WTC11 (cell line): ENCODE measurements at regions not wholly inside any gene's neighbourhood (a gene's known extent, or its start where the extent isn't known, plus 50 kb on each side); places are given as distances from the start of the nearest gene placed in this dataset.

Source experiments
- ATAC-seq: fragments of 200-7000 bp; cut with Tn5 transposase; 2 replicates; pipeline ENCODE4 v1.10.0; 2021; ENCODE audit warnings: mild to moderate bottlenecking, moderate library complexity
- CTCF ChIA-PET: fragments of 300-600 bp; sonication (Branson Sonifier 250); formaldehyde crosslinking; loops from one replicate; lab custom pipeline; 2021; ENCODE audit warnings: antibody characterized with exemption; lab: Charles Lee
- POLR2A ChIA-PET: fragments of 350-600 bp; sonication (Branson Sonifier 250); formaldehyde crosslinking; loops from one replicate; lab custom pipeline; 2021; ENCODE audit warnings: antibody characterized with exemption; lab: Charles Lee
- DNase-seq: peaks from one replicate; pipeline ENCODE4 v3.0.0; 2021; ENCODE audit warnings: low spot score
- H3K27ac Mint-ChIP-seq: 2 replicates; pipeline ENCODE4 v1.8.0; 2021; ENCODE audit warnings: mixed read lengths
- H3K27me3 Mint-ChIP-seq: 2 replicates; pipeline ENCODE4 v1.8.0; 2021; ENCODE audit warnings: low read depth, mild to moderate bottlenecking, moderate library complexity, mixed read lengths
- H3K36me3 Mint-ChIP-seq: 2 replicates; pipeline ENCODE4 v1.8.0; 2021; ENCODE audit warnings: mixed read lengths
- H3K4me1 Mint-ChIP-seq: 2 replicates; pipeline ENCODE4 v1.8.0; 2022; ENCODE audit warnings: mixed read lengths
- H3K4me3 Mint-ChIP-seq: 2 replicates; pipeline ENCODE4 v1.8.0; 2021; ENCODE audit warnings: mild to moderate bottlenecking, moderate library complexity, mixed read lengths
- H3K9me3 Mint-ChIP-seq: 2 replicates; pipeline ENCODE4 v1.8.0; 2021; ENCODE audit warnings: mixed read lengths
- AFF4 ChIP-seq: sonication (generic); formaldehyde crosslinking; IDR thresholded peaks from 2 replicates; pipeline ENCODE4 v1.8.1; 2023; ENCODE audit warnings: mild to moderate bottlenecking, missing genetic modification reagents, borderline replicate concordance
- AR ChIP-seq: fragments of 250-450 bp; sonication (Bioruptor Pico); IDR thresholded peaks from 2 replicates; pipeline ENCODE4 v1.9.0; 2021; ENCODE audit warnings: mild to moderate bottlenecking
- CBFB ChIP-seq: sonication (generic); formaldehyde crosslinking; IDR thresholded peaks from 2 replicates; pipeline ENCODE4 v1.8.1; 2022; ENCODE audit warnings: mild to moderate bottlenecking, low read depth, missing genetic modification reagents
- CTCF ChIP-seq: fragments of 200-600 bp; IDR thresholded peaks from 2 replicates; pipeline ENCODE4 v1.8.0; 2022; ENCODE audit warnings: antibody characterized with exemption
- FOXJ3 ChIP-seq: sonication (generic); formaldehyde crosslinking; IDR thresholded peaks from 2 replicates; pipeline ENCODE4 v1.9.0; 2021; ENCODE audit warnings: missing genetic modification reagents, mild to moderate bottlenecking, borderline replicate concordance
- FOXP1 ChIP-seq: sonication (generic); formaldehyde crosslinking; IDR thresholded peaks from 2 replicates; pipeline ENCODE4 v1.8.0; 2022; ENCODE audit warnings: missing genetic modification reagents, mild to moderate bottlenecking, moderate library complexity, borderline replicate concordance
- GRHL2 ChIP-seq: fragments of 250-450 bp; sonication (Bioruptor Pico); IDR thresholded peaks from 2 replicates; pipeline ENCODE4 v1.8.0; 2022; ENCODE audit warnings: mild to moderate bottlenecking, moderate library complexity; ENCODE audit not compliant: insufficient replicate concordance, severe bottlenecking
- HMGA2 ChIP-seq: fragments of 250-450 bp; sonication (Bioruptor Pico); IDR thresholded peaks from 2 replicates; pipeline ENCODE4 v1.4.0; 2021; ENCODE audit warnings: mild to moderate bottlenecking, moderate library complexity
- IRF1 ChIP-seq: sonication (generic); formaldehyde crosslinking; IDR thresholded peaks from 2 replicates; pipeline ENCODE4 v1.8.0; 2023; ENCODE audit warnings: missing genetic modification reagents
- IRF2 ChIP-seq: sonication (generic); formaldehyde crosslinking; IDR thresholded peaks from 2 replicates; pipeline ENCODE4 v1.8.0; 2022; ENCODE audit warnings: low read depth, missing genetic modification reagents, borderline replicate concordance
- KAT7 ChIP-seq: sonication (generic); formaldehyde crosslinking; IDR thresholded peaks from 2 replicates; pipeline ENCODE4 v1.8.1; 2023; ENCODE audit warnings: missing genetic modification reagents, mild to moderate bottlenecking, borderline replicate concordance
- MLX ChIP-seq: sonication (generic); formaldehyde crosslinking; IDR thresholded peaks from 2 replicates; pipeline ENCODE4 v1.8.1; 2023; ENCODE audit warnings: mild to moderate bottlenecking, missing genetic modification reagents, moderate library complexity
- SP1 ChIP-seq: sonication (generic); formaldehyde crosslinking; conservative IDR thresholded peaks from 2 replicates; pipeline ENCODE4 v1.8.1; 2022; ENCODE audit warnings: missing genetic modification reagents
- TEAD4 ChIP-seq: sonication (generic); formaldehyde crosslinking; IDR thresholded peaks from 2 replicates; pipeline ENCODE4 v1.8.0; 2022; ENCODE audit warnings: mild to moderate bottlenecking, missing genetic modification reagents
- USF1 ChIP-seq: sonication (generic); formaldehyde crosslinking; IDR thresholded peaks from 2 replicates; pipeline ENCODE4 v1.8.0; 2022; ENCODE audit warnings: mild to moderate bottlenecking, missing genetic modification reagents
- ZNF121 ChIP-seq: sonication (generic); formaldehyde crosslinking; IDR thresholded peaks from 2 replicates; pipeline ENCODE4 v1.8.0; 2023; ENCODE audit warnings: missing genetic modification reagents
- ZNF138 ChIP-seq: sonication (generic); formaldehyde crosslinking; conservative IDR thresholded peaks from 2 replicates; pipeline ENCODE4 v1.8.1; 2022; ENCODE audit warnings: mild to moderate bottlenecking, moderate library complexity, missing genetic modification reagents
- ZNF219 ChIP-seq: sonication (generic); formaldehyde crosslinking; IDR thresholded peaks from 2 replicates; pipeline ENCODE4 v1.8.0; 2023; ENCODE audit warnings: missing genetic modification reagents, mild to moderate bottlenecking, borderline replicate concordance
- ZNF317 ChIP-seq: sonication (generic); formaldehyde crosslinking; IDR thresholded peaks from 2 replicates; pipeline ENCODE4 v1.8.1; 2023; ENCODE audit warnings: low read depth, mild to moderate bottlenecking, moderate library complexity, missing genetic modification reagents, borderline replicate concordance
- ZNF423 ChIP-seq: fragments of 250-450 bp; sonication (Bioruptor Pico); IDR thresholded peaks from 2 replicates; pipeline ENCODE4 v2.1.2; 2022; ENCODE audit warnings: mild to moderate bottlenecking, moderate library complexity
- ZNF671 ChIP-seq: fragments of 250-450 bp; sonication (Bioruptor Pico); IDR thresholded peaks from 2 replicates; pipeline ENCODE4 v1.8.0; 2021; ENCODE audit warnings: mild to moderate bottlenecking

- TF ChIP-seq FOXJ3 (no peak), IRF1 (CRISPR knock-in tag) (no peak), ZNF317 (CRISPR knock-in tag) (no peak), CBFB (no peak), ZNF423 (CRISPR knock-in tag) (no peak), ZNF219 (no peak), ZNF671 (no peak)
These were observed 120.0 kb upstream of the SLC35G4 start (continued) for GRCh38 chr18:11489266-11489899.

- POLR2A ChIA-PET: no interaction called here
- TF ChIP-seq MLX (CRISPR knock-in tag) (no peak), IRF2 (CRISPR knock-in tag) (no peak), GRHL2 (CRISPR knock-in tag) (no peak)
- TF ChIP-seq, all 79 proteins: peak for 0
- no peak overlapping the region for H3K27ac Mint-ChIP-seq
- ATAC-seq (no peak), DNase-seq (no peak)
- CTCF ChIA-PET: no interaction called here
- H3K4me3 Mint-ChIP-seq: no peak overlapping the region
- peaks cover 10% of the 10 kb centered on the region for H3K9me3 Mint-ChIP-seq
- H3K27me3 Mint-ChIP-seq: no peaks in the 10 kb centered on the region
- H3K4me1 Mint-ChIP-seq: 0 out of 2 replicates have a peak, but pooled peaks cover 5% of the 10 kb centered on the region
- no peaks in the 10 kb centered on the region for H3K36me3 Mint-ChIP-seq
These were observed 121.2 kb upstream of the SLC35G4 start for GRCh38 chr18:11488175-11488574.

GRCh38 chr18:11487390-11487789, 122.0 kb upstream of the SLC35G4 start:
- TF ChIP-seq FOXP1 (no peak), TEAD4 (no peak), AR (CRISPR knock-in tag) (no peak)
- Mint-ChIP-seq H3K4me3 (no peak overlapping the region), H3K36me3 (no peaks in the 10 kb centered on the region), H3K4me1 (0 out of 2 replicates have a peak, but pooled peaks cover 5% of the 10 kb centered on the region), H3K27me3 (no peaks in the 10 kb centered on the region), H3K9me3 (peaks cover 10% of the 10 kb centered on the region), H3K27ac (no peak overlapping the region)
- ATAC-seq (no peak), DNase-seq (no peak)
- POLR2A ChIA-PET: no interaction called here
- CTCF ChIA-PET: no interaction called here

- Mint-ChIP-seq H3K4me1 (no peaks in the 10 kb centered on the region), H3K27ac (no peak overlapping the region), H3K36me3 (peaks cover 4% of the 10 kb centered on the region), H3K9me3 (peaks cover 24% of the 10 kb centered on the region), H3K4me3 (no peak overlapping the region), H3K27me3 (no peaks in the 10 kb centered on the region)
- POLR2A ChIA-PET: no interaction called here
- DNase-seq (no peak), ATAC-seq (no peak)
- CTCF ChIA-PET: no interaction called here
- no peak for TF ChIP-seq ZNF121
- TF ChIP-seq ZNF138 (CRISPR knock-in tag): no peak
- TF ChIP-seq HMGA2 (CRISPR knock-in tag): no peak
- no peak for TF ChIP-seq ZNF317 (CRISPR knock-in tag)
- no peak for TF ChIP-seq KAT7 (CRISPR knock-in tag)
- TF ChIP-seq CTCF: no peak
- no peak for TF ChIP-seq SP1
- TF ChIP-seq USF1 (CRISPR knock-in tag): no peak
- no peak for TF ChIP-seq AFF4 (CRISPR knock-in tag)
These were observed 127.1 kb upstream of the SLC35G4 start for GRCh38 chr18:11482271-11482670.
